ENCODE measurements at regions not wholly inside any gene's neighbourhood (a gene's known extent, or its start where the extent isn't known, plus 50 kb on each side); places are given as distances from the start of the nearest gene placed in this dataset.

- DNase-seq (ENCODE audit: low read depth in 1 of 2, low spot score in 1 of 2), result no peak
- TF ChIP-seq GABPA (IDR thresholded peaks at IDR 0.05; ENCODE audit: low read depth) (no peak), POLR2AphosphoS5 (IDR thresholded peaks at IDR 0.05; ENCODE audit: low read depth) (no peak), CTCF (IDR thresholded peaks at IDR 0.05; ENCODE audit: insufficient read depth, low read length) (no peak), SPI1 (IDR thresholded peaks at IDR 0.05; ENCODE audit: borderline replicate concordance, low read depth) (no peak), REST (IDR thresholded peaks at IDR 0.05; ENCODE audit: insufficient replicate concordance, low read depth) (no peak)
- H3K27me3 ChIP-seq (ENCODE audit: insufficient read depth, poor library complexity, severe bottlenecking), result no peaks in the 10 kb centered on the region
- H3K27ac ChIP-seq (replicated peaks), result no peak overlapping the region
- H3K4me3 ChIP-seq (replicated peaks; ENCODE audit: insufficient read depth, low read length), result no peak overlapping the region
Observed at GRCh38 chr2:43031471-43032212, 194.8 kb downstream of the ZFP36L2 start.

- no peaks in the 10 kb centered on the region for H3K27me3 ChIP-seq (ENCODE audit: insufficient read depth, poor library complexity, severe bottlenecking)
- TF ChIP-seq POLR2AphosphoS5 (IDR thresholded peaks at IDR 0.05; ENCODE audit: low read depth) (no peak), GABPA (IDR thresholded peaks at IDR 0.05; ENCODE audit: low read depth) (no peak), SPI1 (IDR thresholded peaks at IDR 0.05; ENCODE audit: borderline replicate concordance, low read depth) (no peak), REST (IDR thresholded peaks at IDR 0.05; ENCODE audit: insufficient replicate concordance, low read depth) (no peak), CTCF (IDR thresholded peaks at IDR 0.05; ENCODE audit: insufficient read depth, low read length) (no peak)
- H3K4me3 ChIP-seq (replicated peaks; ENCODE audit: insufficient read depth, low read length), result no peak overlapping the region
- no peak overlapping the region for H3K27ac ChIP-seq (replicated peaks)
- no peak for DNase-seq (ENCODE audit: low read depth in 1 of 2, low spot score in 1 of 2)
Observed at GRCh38 chr2:43030551-43031307, 195.7 kb downstream of the ZFP36L2 start.

- DNase-seq (ENCODE audit: low read depth in 1 of 2, low spot score in 1 of 2), result no peak
- no peak for TF ChIP-seq GABPA (IDR thresholded peaks at IDR 0.05; ENCODE audit: low read depth)
- no peak for TF ChIP-seq REST (IDR thresholded peaks at IDR 0.05; ENCODE audit: insufficient replicate concordance, low read depth)
- TF ChIP-seq CTCF (IDR thresholded peaks at IDR 0.05; ENCODE audit: insufficient read depth, low read length), result no peak
- no peak for TF ChIP-seq SPI1 (IDR thresholded peaks at IDR 0.05; ENCODE audit: borderline replicate concordance, low read depth)
- no peak for TF ChIP-seq POLR2AphosphoS5 (IDR thresholded peaks at IDR 0.05; ENCODE audit: low read depth)
- Histone ChIP-seq H3K27ac (replicated peaks) (no peak overlapping the region), H3K27me3 (ENCODE audit: insufficient read depth, poor library complexity, severe bottlenecking) (no peaks in the 10 kb centered on the region), H3K4me3 (replicated peaks; ENCODE audit: insufficient read depth, low read length) (no peak overlapping the region)
Observed at GRCh38 chr2:43029186-43029585, 197.2 kb downstream of the ZFP36L2 start.
